ENCODE measurements at regions not wholly inside any gene's neighbourhood (a gene's known extent, or its start where the extent isn't known, plus 50 kb on each side); places are given as distances from the start of the nearest gene placed in this dataset.

GRCh38 chr4:138374947-138375346, 132.8 kb upstream of the SLC7A11 start:
- TF ChIP-seq, protein P1, sequence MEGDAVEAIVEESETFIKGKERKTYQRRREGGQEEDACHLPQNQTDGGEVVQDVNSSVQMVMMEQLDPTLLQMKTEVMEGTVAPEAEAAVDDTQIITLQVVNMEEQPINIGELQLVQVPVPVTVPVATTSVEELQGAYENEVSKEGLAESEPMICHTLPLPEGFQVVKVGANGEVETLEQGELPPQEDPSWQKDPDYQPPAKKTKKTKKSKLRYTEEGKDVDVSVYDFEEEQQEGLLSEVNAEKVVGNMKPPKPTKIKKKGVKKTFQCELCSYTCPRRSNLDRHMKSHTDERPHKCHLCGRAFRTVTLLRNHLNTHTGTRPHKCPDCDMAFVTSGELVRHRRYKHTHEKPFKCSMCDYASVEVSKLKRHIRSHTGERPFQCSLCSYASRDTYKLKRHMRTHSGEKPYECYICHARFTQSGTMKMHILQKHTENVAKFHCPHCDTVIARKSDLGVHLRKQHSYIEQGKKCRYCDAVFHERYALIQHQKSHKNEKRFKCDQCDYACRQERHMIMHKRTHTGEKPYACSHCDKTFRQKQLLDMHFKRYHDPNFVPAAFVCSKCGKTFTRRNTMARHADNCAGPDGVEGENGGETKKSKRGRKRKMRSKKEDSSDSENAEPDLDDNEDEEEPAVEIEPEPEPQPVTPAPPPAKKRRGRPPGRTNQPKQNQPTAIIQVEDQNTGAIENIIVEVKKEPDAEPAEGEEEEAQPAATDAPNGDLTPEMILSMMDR (conservative IDR thresholded peaks at IDR 0.05; ENCODE audit: low read depth, low read length), result no peak
- no peak for TF ChIP-seq EZH2 (IDR thresholded peaks at IDR 0.05; ENCODE audit: low read length, unreplicated experiment)
- no peak for TF ChIP-seq EZH2phosphoT487 (IDR thresholded peaks at IDR 0.05; ENCODE audit: borderline replicate concordance, low read length)

Measured in PC-3 (cell line).